Left hindlimb (tissue), 1 donor: ENCODE measurements at regions not wholly inside any gene's neighbourhood (a gene's known extent, or its start where the extent isn't known, plus 50 kb on each side); places are given as distances from the start of the nearest gene placed in this dataset.
A peak's percentile ranks its signal among the peaks of the same experiment; 100 is the strongest.
"Not testable (repeated sequence)": the region's sequence is repeated elsewhere in the genome, so short reads cannot be mapped to it uniquely, and the experiment has no call there.

Experiments used
- DNase-seq: peaks from one replicate; pipeline ENCODE4 v3.0.0-alpha.2; 2018

DNA sequence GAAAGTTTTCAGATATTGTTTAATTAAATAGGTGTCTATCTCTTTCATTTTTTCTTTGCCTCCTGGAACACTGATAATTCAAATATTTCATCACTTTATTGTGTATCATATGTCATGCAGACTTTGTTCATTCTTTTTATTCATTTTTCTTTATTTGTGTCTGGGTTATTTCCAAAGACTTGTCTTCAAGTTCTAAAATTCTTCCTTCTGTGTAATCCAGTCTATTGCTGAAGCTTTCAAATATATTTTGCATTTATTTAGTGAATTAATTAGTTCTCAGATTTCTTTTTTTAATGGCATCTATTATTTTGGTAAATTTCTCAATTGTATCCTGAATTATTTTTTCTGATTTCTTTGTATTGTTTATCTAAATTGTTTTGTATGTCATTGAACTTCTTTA lies 70.1 kb downstream of the ZNF330 start:
- no peak for DNase-seq

DNA sequence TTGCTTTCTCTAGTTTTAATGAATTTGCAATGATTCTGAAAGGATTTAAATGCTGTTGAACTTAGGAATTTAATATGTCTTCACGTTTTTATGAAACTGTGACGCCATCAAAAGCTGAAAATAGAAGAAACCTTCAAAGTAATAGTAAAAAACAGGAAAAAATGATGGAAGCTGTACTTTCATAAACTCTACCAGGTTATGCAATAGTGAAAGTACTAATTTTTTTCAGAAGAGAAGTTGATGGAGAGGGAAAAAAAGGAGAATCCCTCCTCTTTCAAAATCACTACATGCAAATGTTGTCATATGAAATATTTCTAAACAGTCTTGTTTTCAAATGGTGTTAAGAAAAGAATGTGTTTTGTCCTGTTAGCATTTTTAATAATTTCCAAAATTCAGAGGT lies 73.6 kb downstream of the ZNF330 start:
- no peak for DNase-seq

DNA sequence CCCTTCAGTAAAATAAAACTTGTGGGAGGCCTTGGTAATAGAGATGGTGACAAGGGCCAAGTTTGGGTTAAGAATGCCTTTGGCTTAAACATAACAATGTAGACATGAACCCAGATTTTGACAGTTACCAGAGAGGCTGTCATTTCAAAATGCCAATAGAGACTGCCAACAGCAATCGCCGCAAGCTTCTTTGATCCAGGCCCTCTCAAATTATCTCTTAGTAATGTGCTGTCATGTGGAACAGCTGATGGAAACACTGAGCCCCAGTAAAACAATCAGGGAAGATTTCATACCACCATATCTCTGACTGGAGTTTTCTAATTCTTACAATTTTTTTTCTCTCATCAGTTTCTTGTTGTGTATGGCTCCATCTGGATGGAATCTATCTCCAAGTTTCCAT lies 80.5 kb downstream of the ZNF330 start:
- DNase-seq, result no peak

DNA sequence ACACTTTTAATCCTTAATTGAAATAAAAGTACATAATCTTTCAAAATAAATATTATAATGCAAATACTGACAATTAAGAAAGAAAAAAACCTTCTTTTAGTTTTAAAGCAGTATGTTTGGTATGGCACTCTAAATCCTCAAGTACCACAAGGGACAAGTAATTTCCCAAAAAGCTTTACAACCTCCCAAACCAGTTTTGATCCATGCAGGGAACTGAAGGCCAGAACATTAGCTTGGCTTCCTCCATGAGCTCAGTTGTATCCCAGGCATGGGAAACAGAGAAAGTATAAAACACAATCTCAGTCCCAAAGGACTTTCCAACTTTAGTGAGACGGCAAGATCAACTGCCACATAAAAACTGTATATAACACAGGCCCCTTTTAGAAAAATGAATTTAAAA lies 82.2 kb downstream of the ZNF330 start:
- no peak for DNase-seq

DNA sequence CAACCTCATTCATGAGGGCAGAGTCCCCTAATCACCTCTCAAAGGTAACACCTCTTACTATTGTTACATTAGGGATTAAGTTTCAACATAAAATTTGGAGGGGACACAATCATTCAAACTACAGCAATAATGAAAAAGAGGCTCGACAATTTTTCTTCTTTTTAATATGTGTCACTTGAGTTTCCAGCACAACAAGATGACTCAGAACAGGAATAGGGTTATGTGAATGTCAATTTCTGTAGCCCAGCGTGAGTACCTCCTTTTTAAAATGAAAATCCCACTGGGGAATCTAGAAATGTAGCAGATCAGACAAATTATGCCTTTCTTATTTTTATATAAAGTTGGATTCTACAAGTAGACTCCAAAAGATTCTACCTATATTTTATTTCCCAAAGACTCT lies 83.7 kb downstream of the ZNF330 start:
- no peak for DNase-seq

DNA sequence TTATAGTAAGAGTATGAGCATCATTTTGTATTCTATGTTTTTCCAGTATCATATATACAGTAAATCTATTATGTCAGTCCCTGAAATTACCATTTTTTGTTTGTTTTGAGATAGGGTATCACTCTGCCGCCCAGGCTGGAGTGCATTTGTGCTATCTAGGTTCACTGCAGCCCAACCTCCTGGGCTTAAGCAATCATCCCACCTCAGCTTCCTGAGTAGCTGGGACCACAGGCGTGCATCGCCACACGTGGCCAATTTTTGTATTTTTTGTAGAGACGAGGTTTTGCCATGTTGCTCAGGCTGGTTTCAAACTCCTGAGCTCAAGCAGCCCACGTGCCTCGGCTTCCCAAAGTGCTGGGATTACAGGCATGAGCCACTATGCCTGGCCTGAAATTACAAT lies 85.6 kb downstream of the ZNF330 start:
- no peak for DNase-seq

DNA sequence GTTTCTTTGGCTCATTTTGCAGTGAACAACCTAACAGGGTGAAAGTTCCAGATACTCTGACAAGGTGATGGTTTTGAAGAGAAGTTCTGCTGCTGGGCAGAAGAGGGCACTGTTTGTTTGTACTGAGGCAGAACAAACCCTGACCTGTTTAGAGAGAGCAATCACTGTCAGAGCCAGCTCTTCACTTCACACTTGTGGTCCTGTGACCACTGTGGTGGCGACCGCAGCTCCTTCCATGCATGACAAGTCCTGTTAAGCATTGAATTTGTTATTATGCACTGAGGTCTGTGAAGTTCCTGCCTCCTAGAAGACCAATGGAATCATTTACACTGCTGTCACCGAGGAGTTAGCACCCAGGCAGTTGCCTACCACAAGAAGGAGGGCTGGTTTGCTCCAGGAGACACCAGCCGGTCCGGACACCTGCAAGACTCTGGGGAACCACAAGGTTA lies 86.6 kb downstream of the ZNF330 start:
- peak; percentile 75 for DNase-seq

DNA sequence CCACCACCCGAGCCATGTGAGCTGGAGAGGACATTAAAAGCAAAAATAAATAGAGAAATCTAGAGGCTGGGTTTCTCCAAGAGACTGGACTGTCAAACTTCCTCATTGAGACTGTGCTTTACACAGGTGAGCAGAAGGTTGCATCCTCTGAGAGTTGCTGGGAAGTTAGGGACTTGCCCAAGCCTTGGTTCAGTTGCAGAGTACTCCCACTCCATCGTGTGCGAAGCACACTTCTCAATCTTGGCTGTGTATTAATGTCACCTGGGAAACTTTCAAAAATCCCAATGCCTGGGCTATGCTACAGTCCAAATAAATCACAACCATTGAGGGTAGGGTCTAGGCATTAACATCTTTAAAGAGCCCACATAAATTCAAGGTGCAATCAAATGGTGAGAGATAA lies 89.2 kb downstream of the ZNF330 start:
- no peak for DNase-seq

DNA sequence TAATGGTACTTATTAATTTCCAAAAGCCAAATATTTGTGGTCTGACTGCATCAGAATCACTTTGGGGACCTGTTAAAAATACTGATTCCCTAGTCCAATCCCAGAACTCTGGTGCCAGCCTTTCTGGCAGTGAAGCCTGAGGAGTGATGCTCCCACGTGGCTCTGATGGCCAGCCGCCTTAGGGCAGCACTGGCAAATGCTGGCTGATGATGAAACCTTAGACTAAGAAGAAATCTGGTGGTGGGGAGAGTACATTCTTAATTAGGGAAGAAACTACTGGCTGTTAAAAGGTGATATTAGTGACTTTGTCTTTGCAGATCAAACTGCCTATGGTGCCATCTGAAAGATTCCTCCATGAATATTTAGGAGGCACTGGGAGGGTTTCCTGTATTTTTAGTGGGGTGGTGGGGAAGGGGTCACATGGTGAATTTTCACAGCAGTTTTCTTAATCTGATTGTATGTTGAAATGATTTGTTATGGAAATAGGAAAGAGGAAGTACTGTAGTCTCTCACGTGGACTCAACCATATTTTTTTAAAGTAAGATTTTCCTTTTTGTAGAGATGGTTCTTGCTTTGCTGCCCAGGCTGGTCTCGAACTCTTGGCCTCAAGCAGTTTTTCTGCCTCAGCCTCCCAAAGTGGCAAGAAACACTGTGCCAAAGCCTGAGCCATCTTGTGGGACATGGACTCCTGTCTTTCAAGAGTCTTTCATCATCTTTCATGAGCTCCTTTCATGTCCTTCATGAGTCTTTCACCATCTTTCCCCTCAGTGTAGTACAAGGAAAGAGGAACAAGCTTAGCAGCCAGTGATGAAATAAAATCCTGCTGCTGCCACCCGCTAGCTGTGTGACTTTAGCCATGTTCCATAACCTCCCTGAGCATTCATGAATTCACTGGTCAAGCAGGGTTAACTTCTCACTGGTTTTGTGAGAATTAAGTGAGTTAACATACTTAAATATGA lies 90.8 kb downstream of the ZNF330 start:
- DNase-seq, result no peak

DNA sequence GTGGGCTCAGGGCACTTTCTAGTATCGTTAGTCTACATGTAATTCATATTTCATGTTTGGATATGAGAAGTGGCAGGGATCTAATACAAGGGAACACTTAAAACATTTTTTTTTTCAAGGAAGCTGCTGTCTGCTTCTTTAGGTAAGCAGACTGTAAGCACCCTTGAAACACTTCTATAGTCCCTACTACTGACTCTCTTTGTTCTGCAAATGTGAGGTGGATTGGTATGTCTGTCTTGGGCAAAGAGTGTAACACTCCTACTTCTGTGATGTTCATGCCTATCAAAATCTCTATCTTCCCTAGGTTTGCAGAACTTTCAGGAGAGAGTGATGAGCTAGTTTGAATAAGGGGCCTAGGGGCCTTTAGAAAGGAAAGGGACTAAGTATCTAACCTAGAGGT lies 93.9 kb downstream of the ZNF330 start:
- no peak for DNase-seq

DNA sequence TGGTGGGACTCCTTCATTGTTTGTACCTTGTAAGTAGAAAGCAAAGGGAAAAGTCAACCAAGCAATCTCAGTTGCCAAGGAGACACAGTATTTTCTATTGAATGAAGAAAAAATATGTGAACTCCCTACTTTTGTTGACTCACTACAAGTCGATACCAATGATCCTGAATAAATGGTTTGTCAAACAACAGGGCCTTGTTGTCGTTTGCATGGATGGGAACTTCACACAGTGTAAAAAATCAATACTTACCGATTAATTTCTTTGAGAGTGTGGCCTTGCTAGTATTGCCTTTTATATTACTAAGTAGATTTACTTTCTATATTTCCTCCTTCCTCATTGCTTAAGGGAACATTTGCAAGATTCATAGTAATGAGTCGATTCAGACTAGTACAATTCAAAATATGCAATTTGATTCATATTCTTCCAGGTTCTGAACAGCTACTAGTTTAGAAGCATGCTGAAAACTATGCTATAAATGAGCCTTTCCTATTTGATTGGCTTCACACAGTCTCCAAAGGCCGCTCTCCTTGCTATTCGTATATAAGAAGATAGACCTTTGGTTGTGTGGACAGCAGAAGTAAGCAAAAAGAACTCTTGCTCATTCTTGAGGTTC lies 108.0 kb downstream of the ZNF330 start:
- no peak for DNase-seq

DNA sequence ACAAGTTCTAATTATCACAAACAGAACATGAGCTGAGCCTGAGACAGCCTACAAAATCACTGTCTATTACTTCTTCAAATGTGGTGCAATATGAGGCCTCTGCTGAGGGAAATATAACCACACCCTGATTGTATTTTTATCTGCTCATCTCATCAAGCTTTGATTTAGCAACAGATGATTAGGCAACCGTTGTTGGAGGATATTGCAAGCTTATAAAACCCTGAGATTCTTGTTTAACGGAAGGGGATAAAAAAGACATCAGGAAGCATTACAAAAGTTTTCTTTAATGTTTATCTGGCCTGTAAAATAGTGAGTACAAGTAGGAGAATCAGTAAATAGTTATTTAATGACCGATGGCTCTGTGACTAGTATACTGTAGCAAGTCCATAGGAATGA lies 108.5 kb downstream of the ZNF330 start:
- no peak for DNase-seq

DNA sequence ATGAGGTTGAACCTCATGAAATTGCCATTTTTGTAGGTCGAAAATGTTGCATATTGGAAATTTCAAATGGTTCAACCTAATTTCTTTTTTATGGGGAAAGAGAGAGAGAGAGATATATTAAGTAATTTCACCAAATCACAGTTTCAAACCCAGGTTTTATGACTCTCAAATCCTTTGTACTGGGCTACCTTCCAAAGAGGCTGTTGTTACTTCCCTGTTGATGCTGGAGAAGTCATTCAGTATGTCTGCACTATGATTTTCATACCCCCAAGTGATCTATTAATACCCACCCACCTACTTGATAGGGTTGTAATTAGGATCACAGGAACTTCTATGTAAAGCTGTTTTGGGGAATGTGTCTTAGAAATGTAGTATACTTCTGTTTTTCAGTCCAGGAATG lies 109.9 kb downstream of the ZNF330 start:
- DNase-seq, result no peak

DNA sequence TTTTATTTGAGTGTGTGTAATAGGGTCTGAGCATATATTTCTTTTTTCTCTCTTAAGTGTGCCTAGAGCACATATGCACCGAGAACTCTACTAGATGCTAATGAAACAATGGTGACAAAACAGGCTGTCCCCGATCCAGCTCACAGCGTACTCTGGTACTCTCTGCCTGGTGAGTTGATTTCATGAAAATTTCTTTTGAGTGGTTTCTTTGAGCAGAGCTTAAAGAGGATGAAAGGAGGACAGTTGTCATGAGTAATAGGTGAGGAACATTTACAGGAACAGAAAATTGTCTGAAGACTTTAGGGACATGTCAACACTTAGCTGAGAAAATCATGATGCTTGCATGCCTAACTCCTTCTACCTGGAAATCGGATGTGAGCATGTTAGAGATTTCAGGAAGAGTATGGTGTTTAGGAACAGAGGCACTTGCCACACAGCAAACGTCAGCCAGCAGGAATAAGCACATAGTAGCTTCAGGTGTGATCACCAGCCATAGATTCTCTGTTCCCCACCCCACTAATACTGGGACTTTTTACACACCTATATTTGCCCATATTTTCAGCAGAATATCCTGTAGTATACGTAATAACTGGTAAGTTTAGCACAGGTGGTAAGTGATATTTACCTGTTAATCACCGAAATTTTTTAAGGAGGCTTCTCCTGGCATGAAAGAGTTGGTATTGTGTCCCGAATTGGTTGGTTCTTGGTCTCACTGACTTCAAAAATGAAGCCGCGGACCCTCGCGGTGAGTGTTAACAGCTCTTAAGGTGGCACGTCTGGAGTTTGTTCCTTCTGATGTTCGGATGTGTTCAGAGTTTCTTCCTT lies 111.1 kb downstream of the ZNF330 start:
- no peak for DNase-seq

DNA sequence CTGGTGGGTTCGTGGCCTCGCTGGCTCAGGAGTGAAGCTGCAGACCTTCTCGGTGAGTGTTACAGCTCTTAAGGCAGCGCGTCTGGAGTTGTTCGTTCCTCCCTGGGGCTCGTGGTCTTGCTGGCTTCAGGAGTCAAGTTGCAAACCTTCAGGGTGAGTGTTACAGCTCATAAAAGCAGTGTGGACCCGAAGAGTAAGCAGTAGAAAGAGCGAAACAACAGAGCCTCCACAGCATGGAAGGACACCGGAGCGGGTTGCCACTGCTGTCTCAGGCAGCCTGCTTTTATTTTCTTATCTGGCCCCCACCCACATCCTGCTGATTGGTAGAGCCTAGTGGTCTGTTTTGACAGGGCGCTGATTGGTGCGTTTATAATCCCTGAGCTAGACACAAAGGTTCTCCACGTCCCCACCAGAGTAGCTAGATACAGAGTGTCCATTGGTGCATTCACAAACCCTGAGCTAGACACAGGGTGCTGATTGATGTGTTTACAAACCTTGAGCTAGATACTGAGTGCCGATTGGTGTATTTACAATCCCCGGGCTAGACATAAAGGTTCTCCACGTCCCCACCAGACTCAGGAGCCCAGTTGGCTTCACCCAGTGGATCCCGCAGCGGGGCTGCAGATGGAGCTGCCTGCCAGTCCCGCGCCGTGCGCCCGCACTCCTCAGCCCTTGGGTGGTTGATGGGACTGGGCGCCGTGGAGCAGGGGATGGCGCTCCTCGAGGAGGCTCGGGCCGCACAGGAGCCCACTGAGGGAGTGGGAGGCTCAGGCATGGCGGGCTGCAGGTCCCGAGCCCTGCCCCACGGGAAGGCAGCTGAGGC lies 111.9 kb downstream of the ZNF330 start:
- not testable (repeated sequence) for DNase-seq

DNA sequence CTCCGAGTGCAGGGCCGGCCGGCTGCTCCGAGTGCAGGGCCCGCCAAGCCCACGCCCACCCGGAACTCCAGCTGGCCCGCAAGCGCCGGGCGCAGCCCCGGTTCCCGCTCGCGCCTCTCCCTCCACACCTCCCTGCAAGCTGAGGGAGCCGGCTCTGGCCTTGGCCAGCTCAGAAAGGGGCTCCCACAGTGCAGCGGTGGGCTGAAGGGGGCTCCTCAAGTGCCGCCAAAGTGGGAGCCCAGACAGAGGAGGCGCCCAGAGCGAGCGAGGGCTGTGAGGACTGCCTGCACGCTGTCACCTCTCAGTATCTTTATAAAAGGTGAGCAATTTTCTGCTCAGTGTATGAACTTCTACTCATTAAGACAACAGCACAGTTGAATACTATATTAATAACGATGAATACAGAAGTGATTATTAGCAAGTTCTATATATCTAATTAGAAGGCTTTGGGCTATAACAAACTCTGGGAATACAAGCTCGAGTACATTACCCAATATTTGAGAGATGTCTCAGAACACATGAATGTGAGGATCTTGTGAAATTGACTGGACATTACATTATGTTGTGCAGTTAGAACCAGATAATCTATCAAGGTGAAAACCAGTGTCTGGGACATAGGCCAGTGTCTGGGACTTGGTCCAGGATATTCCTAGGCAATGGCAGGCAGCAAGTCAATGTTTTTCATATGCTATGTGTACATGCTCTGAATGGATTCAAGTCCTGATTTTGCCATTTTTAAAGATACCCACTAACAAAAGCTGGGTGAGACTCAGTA lies 112.9 kb downstream of the ZNF330 start:
- not testable (repeated sequence) for DNase-seq

DNA sequence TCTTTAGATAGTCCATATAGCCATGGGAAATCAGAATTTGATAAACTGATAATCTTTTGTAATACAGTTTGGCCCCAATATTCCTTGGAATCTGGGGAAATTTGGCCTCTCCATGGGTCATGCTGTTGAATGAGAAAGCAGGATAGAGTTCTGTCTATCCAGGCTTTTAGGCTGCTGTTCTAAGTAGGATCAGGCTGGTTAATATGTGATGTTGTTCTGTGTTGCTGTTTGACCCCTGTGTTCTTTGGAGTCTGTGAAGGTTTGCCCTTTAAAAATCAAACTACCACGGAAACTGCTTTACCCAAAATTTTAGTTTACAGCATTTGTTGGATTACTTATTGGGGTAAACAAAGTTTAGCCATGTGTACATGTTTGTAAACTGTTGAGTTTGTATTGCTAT lies 114.5 kb downstream of the ZNF330 start:
- DNase-seq, result no peak

DNA sequence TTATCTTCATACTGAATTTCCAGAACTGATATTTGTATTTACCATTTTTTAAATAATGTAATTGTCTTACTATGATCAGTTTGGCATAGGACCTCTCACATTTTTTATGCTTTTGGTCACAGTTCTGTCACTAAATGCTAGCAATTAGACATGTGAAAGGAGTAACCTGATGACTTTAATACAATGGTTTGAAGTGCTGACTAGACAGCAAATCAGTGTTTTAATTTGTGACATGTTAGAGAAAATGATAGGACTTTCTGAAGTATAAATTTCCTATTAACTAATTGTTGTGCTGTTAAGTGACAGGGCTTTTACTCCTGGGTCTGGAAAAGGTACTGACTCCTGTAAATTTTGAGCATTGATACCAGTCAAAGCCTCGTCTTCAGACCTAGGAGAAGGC lies 117.5 kb downstream of the ZNF330 start:
- DNase-seq, result no peak

DNA sequence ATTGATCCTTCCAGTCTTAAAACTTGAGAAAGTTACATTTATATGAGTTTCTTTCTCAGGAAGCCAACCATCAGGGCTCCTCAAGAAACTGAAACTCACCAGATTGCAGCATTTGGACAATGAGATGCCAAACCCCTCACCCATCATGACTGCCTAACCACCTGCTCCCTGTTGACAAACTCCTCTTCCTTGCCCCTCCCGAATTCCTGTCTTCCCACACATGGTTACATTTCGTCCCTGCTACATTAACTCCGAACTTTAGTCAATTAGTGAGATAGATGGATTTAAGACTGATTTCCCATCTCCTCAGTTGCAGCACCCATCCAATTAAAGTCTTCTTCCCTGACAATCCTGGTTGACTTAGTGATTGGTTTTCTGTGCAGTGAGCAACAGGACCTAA lies 118.7 kb downstream of the ZNF330 start:
- no peak for DNase-seq

DNA sequence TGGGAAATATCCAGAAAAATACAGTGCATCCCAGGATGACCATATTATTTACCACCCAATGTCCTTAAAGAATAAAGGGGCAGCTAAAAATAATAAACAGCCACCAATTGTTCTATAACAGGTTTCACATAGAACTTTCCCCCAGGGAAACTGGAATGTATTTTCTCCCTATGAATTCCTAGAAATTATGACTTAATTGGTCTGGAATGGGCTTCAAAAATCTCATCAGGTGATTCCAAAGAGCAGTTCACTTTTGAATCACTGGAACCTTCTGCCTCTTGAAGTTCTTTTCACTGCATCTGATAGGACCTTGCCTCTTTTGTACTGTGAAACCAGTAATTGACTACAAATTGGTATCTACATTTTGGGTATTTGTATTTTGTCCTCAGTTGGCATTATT lies 119.3 kb downstream of the ZNF330 start:
- no peak for DNase-seq

DNA sequence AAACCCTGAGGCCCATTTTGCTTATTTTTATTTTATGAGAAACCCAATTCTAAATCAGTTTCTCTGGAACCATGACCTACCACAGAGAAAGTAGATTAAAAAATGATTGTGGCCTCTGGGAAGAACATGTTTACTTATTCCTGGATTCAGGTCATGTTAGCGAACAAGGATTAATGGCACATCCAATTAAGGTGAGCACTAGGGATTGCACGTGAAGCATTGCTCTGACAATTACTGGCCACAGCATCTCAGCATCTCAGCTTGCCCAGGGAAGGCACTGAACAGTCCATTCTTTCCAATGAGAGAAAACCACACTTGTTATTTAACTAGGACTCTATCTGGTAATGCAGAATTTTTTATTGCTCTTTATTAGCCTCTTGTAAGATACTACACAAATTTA lies 119.8 kb downstream of the ZNF330 start:
- no peak for DNase-seq

DNA sequence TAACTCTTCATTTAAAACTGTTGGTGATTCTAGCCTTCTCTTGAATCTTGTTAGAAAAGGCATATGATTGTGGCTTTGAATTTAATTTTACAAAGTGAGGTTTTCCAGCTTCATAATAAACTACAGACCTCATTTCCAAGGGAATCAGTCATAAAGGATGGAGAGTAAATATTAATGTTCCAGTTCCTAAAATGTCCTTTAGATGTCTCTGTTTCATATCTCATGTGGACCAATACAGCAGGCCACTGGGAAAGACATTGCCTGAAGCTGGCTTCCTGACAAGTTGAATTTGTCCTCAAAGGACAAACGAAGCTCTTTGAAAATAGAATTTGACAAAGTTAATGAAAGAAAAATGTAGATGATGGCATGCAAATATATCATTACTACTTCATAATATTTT lies 125.4 kb downstream of the ZNF330 start:
- no peak for DNase-seq
